Sigmoid colon (tissue), 4 donors: ENCODE measurements at regions not wholly inside any gene's neighbourhood (a gene's known extent, or its start where the extent isn't known, plus 50 kb on each side); places are given as distances from the start of the nearest gene placed in this dataset.

ENCODE experiments used
- CTCF ChIP-seq, 4 experiments: fragments of 450-650 bp in 3 of 4; fragments of 200-600 bp in 1 of 4; IDR thresholded peaks; one replicate each; pipeline ENCODE4 v1.5.1; 2016 to 2019; ENCODE audit warnings: antibody characterized with exemption in 4 of 4, mild to moderate bottlenecking in 3 of 4, moderate library complexity in 2 of 4
- EP300 ChIP-seq, 4 donors: sonication (generic); formaldehyde crosslinking; IDR thresholded peaks; one replicate each; pipeline ENCODE4 v1.6.1; 2017; ENCODE audit warnings: antibody characterized with exemption in 4 of 4

- TF ChIP-seq CTCF (IDR thresholded peaks at IDR 0.05) = no peak
- no peak for TF ChIP-seq EP300 (IDR thresholded peaks at IDR 0.05)
These were observed 197.9 kb upstream of the BDNF start for GRCh38 chr11:27898166-27898565.
